Sciatic nerve (tissue), 2 donors: ENCODE measurements at regions not wholly inside any gene's neighbourhood (a gene's known extent, or its start where the extent isn't known, plus 50 kb on each side); places are given as distances from the start of the nearest gene placed in this dataset.
"Not testable (repeated sequence)": the region's sequence is repeated elsewhere in the genome, so short reads cannot be mapped to it uniquely, and the experiment has no call there.

Source experiments
- ATAC-seq: fragments of 200-7000 bp; cut with Tn5 transposase; one replicate; pipeline ENCODE4 v1.9.1; 2020; ENCODE audit warnings: mild to moderate bottlenecking, moderate library complexity
- DNase-seq: peaks from one replicate; pipeline ENCODE4 v3.0.0-alpha.2; 2020; ENCODE audit warnings: low spot score
- intact Hi-C: fragments of 100-400 bp; cut with DNase I; formaldehyde crosslinking; loops from one replicate; pipeline ENCODE4 v1.14.2; 2022
- donor health status: DM: no; HTN: no; CAD: no.
- donor health status: DM: no; HTN: no; CAD: no.

DNA sequence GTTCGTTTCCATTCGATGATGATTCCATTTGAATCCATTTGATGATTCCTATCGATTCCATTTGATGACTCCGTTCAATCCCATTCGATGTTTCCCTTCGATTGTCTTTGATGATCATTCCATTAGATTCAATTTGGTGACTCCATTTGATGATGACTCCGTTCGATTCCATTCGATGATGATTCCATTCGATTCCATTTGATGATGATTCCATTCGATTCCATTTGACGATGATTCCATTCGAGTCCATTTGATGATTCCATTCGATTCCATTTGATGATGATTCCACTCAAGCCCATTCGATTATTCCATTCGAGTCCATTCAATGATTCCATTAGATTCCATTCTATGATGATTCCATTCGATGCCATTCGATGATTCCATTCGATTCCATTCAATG is 2730.6 kb downstream of the RPIA start:
- ATAC-seq, DNase-seq, intact Hi-C loops: not testable (repeated sequence)

DNA sequence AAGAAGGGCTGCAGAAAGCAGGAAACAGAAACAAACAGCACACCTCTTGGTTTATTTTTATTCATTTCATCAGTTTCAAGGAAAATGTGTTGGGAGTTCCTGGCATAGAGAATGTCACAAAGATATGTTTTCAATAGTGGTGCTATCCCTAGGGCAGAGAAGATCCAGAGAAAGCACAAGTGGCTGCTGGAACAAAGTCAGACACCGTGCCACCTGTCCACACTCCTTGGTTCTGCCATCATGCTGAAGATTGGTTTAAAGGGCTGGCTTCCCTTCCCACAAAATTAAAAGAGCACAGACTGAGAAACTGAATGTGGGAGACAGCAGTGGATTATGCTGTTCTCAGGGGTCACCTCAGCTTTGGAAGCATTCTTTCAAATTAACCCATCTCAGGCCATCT is 2735.7 kb downstream of the RPIA start:
- DNase-seq, intact Hi-C loops, ATAC-seq: not testable (repeated sequence)

DNA sequence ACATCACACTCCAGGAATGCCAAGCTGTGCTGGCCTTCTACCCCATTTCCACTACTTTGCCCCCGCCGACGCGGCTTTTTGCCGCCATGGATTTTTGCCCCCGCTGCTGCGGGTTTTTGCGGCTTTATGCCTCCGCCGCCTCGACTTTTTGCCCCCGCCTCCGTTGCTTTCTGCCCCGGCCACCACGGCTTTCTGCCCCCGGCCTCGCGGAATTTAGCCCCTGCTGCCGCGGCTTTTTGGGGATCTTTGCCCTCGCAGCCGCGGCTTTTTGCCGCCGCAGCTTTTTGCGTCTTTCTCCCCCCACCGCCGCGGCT is 2750.4 kb downstream of the RPIA start:
- ATAC-seq, intact Hi-C loops, DNase-seq: not testable (repeated sequence)

DNA sequence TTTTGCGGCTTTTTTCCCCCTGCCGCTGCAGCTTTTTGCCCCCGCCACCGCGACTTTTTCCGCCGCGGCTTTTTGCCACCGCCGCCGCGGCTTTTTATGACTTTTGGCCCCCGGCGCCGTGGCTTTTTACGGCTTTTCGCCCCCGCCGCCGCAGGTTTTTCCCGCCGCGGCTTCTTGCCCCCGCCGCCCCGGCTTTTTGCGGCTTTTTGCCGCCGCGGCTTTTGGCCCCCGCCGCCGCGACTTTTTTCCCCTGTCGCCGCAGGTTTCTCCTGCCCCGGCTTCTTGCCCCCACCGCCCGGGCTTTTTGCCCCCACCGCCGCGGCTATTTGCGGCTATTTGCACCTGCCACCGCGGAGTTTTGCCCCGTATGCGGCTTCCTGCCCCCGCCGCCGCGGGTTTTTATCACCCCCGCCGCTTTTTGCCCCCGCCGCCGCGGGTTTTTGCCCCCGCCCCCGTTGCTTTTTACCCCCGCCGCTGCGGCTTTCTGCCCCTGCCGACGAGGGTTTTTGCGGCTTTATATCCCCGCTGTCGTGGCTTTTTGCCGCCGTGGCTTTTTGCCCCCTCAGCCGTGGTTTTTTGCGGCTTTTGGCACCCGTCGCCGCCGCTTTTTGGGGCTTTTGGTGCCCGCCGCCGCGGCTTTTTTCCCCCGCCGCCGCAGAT is 2750.9 kb downstream of the RPIA start:
- intact Hi-C loops, result no loop called here
- ATAC-seq (peak; percentile 10), DNase-seq (peak; percentile 67)

DNA sequence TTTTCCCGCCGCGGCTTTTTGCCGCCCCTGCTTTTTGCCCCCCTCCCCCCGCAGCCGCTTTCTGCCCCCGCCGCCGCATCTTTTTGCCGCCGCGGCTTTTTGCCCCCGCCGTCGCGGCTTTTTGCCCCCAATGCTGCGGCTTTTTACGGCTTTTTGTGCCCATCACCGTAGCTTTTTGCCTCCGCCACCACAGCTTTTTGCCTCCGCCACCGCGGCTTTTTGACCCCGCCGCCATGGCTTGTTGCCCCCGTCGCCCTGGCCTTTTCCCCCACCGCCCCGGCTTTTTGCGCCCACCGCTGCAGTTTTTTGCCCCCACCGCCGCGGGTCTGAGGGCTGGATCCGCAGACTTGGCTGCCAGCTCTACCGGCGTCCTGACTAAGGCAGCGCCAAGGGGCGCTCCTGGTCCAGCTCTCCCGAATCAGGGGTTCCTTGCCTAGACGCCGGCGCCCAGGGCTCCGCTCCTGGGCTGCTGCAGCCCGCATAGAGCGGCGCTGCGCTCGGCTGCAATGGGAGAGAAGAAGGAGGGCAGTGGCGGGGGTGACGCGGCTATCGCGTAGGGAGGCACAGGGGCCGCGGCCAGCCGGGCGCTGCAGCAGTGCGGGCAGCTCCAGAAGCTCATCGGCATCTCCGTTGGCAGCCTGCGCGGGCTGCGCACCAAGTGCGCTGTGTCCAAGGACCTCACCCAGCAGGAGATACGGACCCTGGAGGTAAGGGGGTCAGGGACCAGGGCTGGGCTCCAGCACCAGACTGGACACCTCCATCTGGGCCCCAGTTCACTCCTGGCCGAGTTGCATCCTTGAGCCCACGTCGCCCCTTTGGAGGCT is 2751.6 kb downstream of the RPIA start:
- DNase-seq (peak; percentile 61), ATAC-seq (peak; percentile 58)
- intact Hi-C loops, result not testable (repeated sequence)

DNA sequence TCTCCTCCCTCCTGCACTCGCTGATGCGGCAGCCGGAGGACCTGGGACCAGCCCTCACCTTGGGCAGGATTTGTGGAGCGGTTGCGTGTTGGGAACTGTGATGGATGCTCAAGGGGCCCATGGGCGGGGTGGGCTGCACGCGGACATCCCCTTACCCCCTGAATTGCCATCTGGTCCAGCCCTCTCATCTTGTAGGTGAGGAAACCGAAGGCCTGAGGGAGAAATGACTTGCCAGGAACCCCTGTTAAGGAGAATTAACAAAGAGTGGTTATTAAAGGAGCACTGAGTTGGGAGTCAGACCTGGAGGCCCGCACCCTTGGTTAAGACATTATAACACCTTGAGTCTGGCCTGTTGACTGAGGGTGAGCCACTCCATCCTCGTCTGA is 2752.2 kb downstream of the RPIA start:
- intact Hi-C loops, ATAC-seq, DNase-seq: not testable (repeated sequence)

DNA sequence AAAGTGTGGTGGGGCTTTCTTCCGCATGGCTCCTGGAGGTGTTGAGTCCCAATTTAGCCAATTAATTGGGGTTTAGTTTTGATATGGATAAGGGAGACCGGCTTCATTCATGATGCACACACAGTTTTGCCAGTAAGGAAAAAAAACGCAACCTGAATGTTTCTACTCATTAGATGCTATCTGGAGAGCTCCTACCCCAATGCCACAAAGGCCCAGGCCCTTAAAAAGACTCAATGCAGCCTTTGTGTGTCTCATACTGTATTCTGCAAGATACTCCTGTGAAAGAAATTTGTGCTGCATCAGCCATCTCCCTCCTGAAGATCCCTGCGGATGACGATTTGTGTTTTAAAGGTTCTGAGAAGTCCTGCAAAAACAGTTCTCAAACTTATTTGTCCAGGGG is 2754.2 kb downstream of the RPIA start:
- ATAC-seq, intact Hi-C loops, DNase-seq: not testable (repeated sequence)

DNA sequence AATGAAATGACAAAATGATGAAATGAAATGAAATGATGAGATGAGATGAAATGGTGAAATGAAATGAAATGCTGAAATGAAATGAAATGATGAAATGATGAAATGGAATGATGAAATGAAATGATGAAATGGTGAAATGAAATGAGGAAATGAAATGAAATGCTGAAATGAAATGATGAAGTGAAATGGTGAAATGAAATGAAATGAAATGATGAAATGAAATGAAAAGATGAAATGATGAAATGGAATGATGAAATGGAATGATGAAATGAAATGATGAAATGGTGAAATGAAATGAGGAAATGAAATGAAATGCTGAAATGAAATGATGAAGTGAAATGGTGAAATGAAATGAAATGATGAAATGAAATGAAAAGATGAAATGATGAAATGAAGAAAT is 2755.0 kb downstream of the RPIA start:
- DNase-seq, intact Hi-C loops, ATAC-seq: not testable (repeated sequence)

DNA sequence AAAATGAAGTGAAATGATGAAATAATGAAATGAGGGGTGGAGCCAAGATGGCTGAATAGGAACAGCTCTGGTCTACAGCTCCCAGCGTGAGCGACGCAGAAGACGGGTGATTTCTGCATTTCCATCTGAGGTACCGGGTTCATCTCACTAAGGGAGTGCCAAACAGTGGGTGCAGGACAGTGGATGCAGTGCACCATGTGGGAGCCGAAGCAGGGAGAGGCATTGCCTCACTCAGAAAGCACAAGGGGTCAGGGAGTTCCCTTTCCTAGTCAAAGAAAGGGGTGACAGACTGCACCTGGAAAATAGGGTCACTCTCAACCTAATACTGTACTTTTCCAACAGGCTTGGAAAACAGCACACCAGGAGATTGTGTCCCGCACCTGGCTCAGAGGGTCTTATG is 2755.4 kb downstream of the RPIA start:
- DNase-seq, intact Hi-C loops, ATAC-seq: not testable (repeated sequence)

DNA sequence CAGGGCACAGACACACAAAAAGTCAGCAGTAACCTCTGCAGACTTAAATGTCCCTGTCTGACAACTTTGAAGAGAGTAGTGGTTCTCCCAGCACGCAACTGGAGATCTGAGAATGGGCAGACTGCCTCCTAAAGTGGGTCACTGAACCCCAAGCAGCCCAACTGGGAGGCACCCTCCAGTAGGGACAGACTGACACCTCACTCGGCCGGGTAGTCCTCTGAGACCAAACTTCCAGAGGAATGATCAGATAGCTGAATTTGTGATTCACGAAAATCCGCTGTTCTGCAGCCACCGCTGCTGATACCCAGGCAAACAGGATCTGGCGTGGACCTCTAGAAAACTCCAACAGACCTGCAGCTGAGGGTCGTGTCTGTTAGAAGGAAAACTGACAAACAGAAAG is 2756.0 kb downstream of the RPIA start:
- ATAC-seq, DNase-seq, intact Hi-C loops: not testable (repeated sequence)

DNA sequence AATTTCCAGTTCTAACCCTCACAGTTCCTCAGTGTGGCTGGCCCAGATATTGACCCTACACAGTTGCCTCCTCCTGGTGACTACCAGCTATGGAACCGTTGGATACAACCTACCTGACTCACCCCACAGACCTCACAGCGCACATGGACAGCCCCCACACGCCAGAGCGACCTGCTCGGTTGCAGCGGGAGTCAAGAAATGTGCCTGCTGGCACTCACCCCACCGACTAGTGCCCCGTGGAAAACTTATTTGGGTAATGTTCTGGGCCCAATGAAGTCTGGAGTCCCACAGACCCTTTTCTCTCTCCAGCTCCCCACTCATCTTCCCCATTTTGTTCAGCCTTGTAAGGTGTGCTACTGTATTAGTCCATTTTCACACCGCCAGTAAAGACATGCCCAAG is 2770.8 kb downstream of the RPIA start:
- intact Hi-C loops, ATAC-seq, DNase-seq: not testable (repeated sequence)

DNA sequence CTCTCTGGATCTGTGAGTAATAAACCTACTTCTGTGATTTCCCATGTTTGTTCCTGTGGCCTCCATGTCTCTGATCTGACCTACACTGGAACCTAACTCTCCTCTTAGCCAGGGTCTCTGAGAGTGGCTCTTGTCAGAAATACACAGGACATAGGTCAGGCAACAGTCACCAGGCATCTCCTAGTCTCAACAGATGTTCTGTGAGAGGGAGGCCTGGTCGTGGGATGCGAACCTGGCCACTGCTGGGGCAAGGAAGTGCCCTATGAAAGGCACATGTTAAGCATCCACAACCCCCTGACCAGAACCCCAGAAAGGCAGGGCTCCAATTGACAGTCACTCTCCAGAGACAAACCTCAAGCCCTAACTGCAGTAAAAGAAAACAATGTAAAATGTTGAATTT is 2771.5 kb downstream of the RPIA start:
- intact Hi-C loops, result not testable (repeated sequence)
- DNase-seq, result peak; percentile 60

DNA sequence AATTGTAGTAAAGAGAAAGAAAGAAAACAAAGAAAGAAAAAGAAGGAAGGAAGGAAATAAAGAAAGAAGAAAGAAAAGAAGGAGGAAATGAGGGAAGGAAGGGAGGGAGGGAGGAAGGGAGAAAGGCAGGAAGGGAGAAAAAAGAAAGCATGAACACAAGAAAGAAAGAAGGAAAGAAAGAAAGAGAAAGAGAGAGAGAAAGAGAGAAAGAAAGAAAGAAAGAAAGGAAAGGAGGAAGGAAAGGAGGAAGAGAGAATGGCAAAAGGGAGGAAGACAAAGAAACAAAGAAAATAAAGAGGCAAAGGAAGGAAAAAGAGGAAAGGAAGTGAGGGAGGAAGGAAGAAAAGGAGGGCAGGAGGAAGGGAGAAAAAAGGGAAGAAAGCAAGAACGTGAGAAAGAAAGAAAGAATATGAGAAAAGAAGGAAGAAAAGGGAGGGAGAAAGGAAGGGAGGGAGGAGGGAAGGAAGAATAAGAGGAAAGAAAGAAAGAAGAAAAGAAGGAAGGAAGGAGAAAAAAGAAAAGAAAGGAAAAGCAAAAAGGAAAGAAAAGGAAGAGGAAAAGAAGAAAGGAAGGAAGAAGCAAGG is 2775.4 kb downstream of the RPIA start:
- DNase-seq, ATAC-seq, intact Hi-C loops: not testable (repeated sequence)

More for the DNA sequence above, 2771.5 kb downstream of the RPIA start:
- ATAC-seq, result not testable (repeated sequence)

DNA sequence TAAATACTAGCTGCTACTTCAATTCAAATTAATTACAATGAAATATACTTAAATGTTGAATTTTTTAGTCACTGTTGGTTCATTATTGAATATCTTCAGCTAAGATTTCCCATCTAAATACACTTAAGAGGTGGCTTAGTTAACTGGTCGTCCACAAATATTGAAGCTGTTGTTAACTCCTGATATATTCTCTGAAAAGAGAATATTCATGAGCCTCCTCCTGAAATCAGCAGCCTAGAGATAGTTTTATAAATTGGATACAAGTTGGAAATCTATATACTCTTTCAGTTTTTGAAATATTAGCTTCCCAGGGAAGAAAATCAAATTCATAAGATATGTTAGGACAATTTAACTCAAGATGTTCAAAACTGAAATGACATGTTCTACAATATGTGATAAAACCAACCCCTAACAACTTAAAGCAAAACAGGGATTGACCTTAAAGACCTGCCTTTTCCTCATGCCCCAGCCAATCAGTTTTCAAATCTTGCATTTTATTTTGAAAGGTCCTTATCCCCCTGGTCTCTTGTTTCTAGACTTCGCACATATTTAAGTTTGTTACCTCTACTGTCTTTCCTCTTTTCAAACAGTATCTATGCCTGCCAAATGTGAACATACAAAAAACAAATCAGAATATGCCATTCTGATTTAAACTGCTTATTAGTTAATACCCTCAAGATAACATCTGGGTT is 2784.9 kb downstream of the RPIA start:
- intact Hi-C loops, result not testable (repeated sequence)

DNA sequence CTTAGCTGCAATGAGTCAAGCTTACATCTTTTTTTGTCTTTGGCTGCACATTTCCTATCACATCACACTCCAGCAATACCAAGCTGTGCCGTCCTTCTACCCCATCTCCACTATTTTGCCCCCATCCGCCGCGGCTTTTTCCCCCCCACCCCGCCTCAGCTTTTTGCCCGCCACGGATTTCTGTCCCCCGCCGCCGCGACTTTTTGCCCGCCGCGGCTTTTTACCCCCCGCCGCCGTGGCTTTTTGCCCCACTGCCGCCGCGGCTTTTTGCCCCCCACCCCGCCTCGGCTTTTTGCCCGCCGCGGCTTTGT is 2785.4 kb downstream of the RPIA start:
- DNase-seq, ATAC-seq, intact Hi-C loops: not testable (repeated sequence)

More for the DNA sequence above, 2784.9 kb downstream of the RPIA start:
- ATAC-seq, DNase-seq: not testable (repeated sequence)

DNA sequence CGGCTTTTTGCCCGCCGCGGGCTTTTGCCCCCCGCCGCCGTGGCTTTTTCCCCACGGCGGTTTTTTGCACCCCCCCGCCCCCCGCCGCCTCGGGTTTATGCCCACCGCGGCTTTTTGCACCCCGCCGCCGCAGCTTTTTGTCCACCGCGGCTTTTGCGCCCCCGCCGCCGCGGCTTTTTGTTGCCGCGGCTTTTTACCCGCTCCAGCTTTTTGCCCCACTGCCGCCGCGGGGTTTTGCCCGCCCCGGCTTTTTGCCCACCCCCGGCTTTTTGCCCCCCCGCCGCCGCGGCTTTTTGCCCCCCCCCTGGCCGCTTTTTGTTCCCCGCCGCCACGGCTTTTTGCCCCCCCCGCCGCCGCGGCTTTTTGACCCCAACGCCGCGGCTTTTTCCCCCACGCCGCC is 2785.8 kb downstream of the RPIA start:
- DNase-seq, result peak; percentile 55
- ATAC-seq, intact Hi-C loops: not testable (repeated sequence)

DNA sequence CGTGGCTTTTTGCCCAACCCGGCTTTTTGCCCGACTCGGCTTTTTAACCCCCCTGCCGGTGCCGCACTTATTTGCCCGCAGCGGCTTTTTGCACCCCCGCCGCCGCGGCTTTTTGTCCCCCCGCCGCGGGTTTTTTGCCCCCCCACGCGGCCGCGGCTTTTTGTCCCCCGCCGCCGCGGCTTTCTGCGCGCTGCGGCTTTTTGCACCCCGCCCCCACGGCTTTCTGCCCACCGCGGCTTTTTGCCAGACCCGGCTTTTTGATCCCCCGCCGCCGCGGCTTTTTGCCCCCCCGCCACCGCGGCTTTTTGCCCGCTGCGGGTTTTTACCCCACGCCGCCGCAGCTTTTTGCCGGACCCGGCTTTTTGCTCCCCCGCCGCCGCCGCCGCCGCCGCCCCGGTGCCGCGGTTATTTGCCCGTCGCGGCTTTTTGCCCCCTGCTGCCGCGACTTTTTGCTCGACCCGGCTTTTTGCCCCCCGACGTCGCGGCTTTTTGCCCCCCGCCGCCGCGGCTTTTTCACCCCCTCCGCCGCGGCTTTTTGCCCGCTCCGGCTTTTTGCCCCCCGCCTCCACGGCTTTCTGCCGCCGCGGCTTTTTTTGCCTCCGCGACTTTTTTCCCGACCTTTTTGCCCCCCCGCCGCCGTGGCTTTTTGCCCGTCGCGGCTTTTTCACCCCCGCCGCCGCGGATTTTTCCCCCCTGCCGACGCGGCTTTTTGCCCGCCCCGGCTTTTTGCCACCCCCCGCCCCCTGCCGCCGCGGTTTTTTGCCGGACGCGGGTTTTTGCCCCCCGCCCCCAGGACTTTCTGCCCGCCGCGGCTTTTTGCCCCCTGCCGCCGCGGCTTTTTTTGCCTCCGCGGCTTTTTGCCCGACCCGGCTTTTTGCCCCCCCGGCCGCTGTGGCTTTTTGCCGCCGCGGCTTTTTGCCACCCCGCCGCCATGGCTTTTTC is 2786.5 kb downstream of the RPIA start:
- ATAC-seq, result no peak
- DNase-seq, result peak; percentile 76
- intact Hi-C loops, result no loop called here
